Right atrium auricular region (tissue), 2 donors: ENCODE measurements at regions not wholly inside any gene's neighbourhood (a gene's known extent, or its start where the extent isn't known, plus 50 kb on each side); places are given as distances from the start of the nearest gene placed in this dataset.
"Not testable (repeated sequence)": the region's sequence is repeated elsewhere in the genome, so short reads cannot be mapped to it uniquely, and the experiment has no call there.

Experiments
- DNase-seq: peaks from one replicate; pipeline ENCODE4 v3.0.0-alpha.2; 2019; ENCODE audit warnings: low spot score
- H3K27ac ChIP-seq, 2 donors: fragments of 200-600 bp; sonication (generic); 1 replicate in 1 of 2; 2 replicates in 1 of 2; pipeline ENCODE4 v1.5.1; 2016 to 2019
- H3K27me3 ChIP-seq, 2 donors: fragments of 200-600 bp; sonication (generic); one replicate each; pipeline versions ENCODE4 v1.5.1 to v1.6.0; 2017 to 2019
- H3K36me3 ChIP-seq: fragments of 200-600 bp; sonication (generic); one replicate; pipeline ENCODE4 v1.5.1; 2016
- H3K4me1 ChIP-seq, 2 donors: fragments of 200-600 bp; sonication (generic); one replicate each; pipeline versions ENCODE4 v1.5.1 to v1.6.0; 2017 to 2019
- H3K4me3 ChIP-seq, 2 donors: fragments of 200-600 bp; sonication (generic); 1 replicate in 1 of 2; 2 replicates in 1 of 2; pipeline ENCODE4 v1.5.1; 2017 to 2019; ENCODE audit warnings: mild to moderate bottlenecking in 1 of 2, moderate library complexity in 1 of 2
- H3K9me3 ChIP-seq, 2 donors: fragments of 200-600 bp; sonication (generic); one replicate each; pipeline ENCODE4 v1.5.1; 2019
- TF ChIP-seq, protein P1 (sequence below), 2 donors: fragments of 200-600 bp; sonication (generic); IDR thresholded peaks; one replicate each; pipeline ENCODE4 v1.5.1; 2019; ENCODE audit warnings: antibody characterized with exemption in 2 of 2

DNA sequence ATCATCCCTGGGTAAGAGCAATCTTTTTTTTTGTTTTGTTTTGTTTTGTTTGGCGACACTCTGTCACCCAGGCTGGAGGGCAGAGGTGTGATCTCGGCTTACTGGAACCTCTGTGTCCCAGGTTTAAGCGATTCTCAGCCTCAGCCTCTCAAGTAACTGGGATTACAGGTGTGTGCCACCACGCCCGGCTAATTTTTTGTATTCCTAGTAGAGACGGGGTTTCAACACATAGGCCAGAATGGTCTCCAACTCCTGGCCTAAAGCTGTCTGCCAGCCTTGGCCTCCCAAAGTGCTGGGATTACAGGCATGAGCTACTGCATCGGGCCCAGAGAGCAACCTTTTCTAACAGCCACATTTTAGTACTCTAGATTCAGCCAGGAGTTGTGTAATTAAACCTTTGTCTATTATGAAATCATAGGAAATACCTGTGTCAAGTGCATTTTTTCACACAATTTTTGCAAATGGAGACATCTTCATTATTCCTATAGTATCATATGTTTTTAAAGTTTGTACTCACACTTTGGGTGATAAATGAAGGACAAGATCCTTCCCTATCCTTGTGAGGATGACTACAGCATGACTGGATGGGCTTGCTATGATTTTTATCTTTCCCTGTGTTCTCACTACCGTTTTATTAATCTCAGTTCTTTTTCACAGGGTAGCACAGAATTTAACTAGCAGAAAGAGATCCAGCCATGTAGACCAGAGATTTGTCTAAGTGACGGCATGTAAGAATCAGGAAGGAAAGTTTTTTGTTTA is 82.6 kb downstream of the OR2B2 start:
- Histone ChIP-seq H3K4me1 (peaks cover 0 to 4% of the 10 kb centered on the region in 2 donors), H3K4me3 (no peak overlapping the region), H3K9me3 (no peaks in the 10 kb centered on the region), H3K27ac (peak overlapping the region in 1 of 2 donors; percentile 73), H3K36me3 (no peaks in the 10 kb centered on the region), H3K27me3 (no peaks in the 10 kb centered on the region)
- no peak for DNase-seq
- TF ChIP-seq, protein P1, sequence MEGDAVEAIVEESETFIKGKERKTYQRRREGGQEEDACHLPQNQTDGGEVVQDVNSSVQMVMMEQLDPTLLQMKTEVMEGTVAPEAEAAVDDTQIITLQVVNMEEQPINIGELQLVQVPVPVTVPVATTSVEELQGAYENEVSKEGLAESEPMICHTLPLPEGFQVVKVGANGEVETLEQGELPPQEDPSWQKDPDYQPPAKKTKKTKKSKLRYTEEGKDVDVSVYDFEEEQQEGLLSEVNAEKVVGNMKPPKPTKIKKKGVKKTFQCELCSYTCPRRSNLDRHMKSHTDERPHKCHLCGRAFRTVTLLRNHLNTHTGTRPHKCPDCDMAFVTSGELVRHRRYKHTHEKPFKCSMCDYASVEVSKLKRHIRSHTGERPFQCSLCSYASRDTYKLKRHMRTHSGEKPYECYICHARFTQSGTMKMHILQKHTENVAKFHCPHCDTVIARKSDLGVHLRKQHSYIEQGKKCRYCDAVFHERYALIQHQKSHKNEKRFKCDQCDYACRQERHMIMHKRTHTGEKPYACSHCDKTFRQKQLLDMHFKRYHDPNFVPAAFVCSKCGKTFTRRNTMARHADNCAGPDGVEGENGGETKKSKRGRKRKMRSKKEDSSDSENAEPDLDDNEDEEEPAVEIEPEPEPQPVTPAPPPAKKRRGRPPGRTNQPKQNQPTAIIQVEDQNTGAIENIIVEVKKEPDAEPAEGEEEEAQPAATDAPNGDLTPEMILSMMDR (IDR thresholded peaks at IDR 0.05): no peak

DNA sequence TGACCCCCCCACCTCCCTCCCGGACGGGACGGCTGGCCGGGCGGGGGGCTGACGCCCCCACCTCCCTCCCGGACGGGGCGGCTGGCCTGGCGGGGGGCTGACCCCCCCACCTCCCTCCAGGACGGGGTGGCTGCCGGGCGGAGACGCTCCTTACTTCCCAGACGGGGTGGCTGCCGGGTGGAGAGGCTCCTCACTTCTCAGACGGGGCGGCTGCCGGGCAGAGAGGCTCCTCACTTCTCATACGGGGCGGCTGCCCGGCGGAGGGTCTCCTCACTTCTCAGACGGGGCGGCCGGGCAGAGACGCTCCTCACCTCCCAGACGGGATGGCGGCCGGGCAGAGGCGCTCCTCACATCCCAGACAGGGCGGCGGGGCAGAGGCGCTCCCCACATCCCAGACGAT is 84.7 kb downstream of the OR2B2 start:
- H3K4me1 ChIP-seq, DNase-seq, H3K27me3 ChIP-seq, H3K9me3 ChIP-seq, H3K36me3 ChIP-seq, H3K27ac ChIP-seq, H3K4me3 ChIP-seq: not testable (repeated sequence)

DNA sequence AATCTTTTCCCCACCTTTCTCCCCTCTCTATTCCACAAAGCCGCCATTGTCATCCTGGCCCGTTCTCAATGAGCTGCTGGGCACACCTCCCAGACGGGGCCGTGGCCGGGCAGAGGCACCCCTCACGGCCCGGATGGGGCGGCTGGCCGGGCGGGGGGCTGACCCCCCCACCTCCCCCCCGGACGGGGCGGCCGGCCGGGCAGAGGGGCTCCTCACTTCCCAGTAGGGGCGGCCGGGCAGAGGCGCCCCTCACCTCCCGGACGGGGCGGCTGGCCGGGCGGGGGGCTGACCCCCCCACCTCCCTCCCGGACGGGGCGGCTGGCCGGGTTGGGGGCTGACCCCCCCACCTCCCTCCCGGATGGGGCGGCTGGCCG is 85.6 kb downstream of the OR2B2 start:
- H3K27ac ChIP-seq, H3K4me3 ChIP-seq, H3K9me3 ChIP-seq, DNase-seq, H3K27me3 ChIP-seq, H3K4me1 ChIP-seq, H3K36me3 ChIP-seq: not testable (repeated sequence)

DNA sequence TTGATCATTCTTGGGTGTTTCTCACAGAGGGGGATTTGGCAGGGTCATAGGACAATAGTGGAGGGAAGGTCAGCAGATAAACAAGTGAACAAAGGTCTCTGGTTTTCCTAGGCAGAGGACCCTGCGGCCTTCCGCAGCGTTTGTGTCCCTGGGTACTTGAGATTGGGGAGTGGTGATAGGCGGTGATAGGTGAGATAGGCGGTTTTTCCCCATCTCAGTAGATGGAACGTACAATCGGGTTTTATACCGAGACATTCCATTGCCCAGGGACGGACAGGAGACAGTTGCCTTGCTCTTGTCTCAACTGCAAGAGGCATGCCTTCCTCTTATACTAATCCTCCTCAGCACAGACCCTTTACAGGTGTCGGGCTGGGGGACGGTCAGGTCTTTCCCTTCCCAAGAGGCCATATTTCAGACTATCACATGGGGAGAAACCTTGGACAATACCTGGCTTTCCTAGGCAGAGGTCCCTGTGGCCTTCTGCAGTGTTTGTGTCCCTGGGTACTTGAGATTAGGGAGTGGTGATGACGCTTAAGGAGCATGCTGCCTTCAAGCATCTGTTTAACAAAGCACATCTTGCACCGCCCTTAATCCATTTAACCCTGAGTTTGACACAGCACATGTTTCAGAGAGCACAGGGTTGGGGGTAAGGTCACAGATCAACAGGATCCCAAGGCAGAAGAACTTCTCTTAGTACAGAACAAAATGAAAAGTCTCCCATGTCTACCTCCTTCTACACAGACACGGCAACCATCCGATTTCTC is 86.2 kb downstream of the OR2B2 start:
- H3K9me3 ChIP-seq, H3K27me3 ChIP-seq, H3K27ac ChIP-seq, H3K4me1 ChIP-seq, H3K4me3 ChIP-seq, DNase-seq, H3K36me3 ChIP-seq: not testable (repeated sequence)

DNA sequence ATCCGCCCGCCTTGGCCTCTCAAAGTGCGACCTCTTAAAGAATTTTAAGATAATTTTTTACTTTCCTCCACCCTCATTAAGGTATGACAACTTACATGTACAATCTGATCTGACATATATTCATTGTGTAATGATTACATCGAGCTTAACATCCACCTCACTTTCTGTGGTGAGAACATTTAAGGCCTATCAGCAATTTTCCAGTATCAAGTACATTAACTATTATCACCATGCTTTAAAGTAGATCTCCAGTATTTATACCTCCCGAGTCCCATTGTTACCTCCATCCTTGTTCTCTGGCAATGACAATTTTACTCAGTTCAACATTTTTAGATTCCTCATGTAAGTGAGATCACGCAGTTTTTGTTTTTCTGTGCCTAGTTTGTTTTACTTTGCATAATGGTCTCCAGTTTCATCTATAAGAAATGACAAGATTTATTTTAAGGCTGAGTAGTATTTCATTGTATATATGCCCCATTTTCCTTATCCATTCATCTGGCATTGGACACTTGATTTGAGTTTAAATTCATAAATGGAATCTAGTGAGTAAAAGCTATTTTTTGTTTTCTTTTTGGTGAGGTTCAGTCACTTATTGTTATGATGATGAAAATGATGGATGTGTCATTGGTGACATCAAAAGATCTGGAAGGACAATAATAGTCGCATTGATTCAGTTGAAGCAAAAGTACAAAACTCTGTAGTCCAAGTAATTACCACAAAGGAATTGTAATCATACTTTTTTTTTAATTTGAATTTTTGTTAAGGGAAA is 87.0 kb downstream of the OR2B2 start:
- DNase-seq: no peak
- TF ChIP-seq, protein P1 (IDR thresholded peaks at IDR 0.05): no peak
- peaks cover 0 to 8% of the 10 kb centered on the region in 2 donors for H3K27me3 ChIP-seq
- no peaks in the 10 kb centered on the region for H3K9me3 ChIP-seq
- H3K36me3 ChIP-seq: no peaks in the 10 kb centered on the region
- peak overlapping the region; percentile 41 to 55 for H3K4me3 ChIP-seq
- no peaks in the 10 kb centered on the region for H3K4me1 ChIP-seq
- peak overlapping the region; percentile 64 to 79 for H3K27ac ChIP-seq

DNA sequence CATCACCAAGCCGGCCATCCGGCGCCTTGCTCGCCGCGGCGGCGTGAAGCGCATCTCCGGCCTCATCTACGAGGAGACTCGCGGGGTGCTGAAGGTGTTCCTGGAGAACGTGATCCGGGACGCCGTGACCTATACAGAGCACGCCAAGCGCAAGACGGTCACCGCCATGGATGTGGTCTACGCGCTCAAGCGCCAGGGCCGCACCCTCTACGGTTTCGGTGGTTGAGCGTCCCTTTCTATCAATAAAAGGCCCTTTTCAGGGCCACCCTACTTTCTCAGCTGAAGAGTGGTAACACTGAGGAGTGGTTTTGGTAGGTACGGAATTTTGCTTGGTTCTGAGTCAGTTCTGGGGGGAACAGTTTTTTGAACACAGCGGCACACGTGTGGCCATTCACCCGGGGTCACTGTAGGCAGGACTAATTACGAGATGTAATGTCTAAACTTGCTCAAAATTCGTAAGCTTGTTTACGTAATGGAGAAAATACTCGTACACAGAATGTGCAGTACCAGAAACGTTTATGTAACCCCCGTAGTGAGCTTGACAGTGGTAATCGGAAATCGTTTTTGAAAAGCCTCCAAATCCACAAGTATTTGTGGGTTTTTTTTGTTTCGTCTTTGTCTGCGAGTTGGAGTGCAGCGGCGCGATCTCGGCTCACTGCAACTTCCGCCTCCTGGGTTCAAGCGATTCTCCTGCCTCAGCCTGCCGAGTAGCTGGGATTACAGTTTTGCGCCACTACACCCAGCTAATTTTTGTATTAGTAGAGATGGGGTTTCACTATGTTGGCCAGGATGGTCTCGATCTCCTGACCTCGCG is 87.8 kb downstream of the OR2B2 start:
- not testable (repeated sequence) for H3K9me3 ChIP-seq, H3K36me3 ChIP-seq, H3K27me3 ChIP-seq, DNase-seq, H3K4me1 ChIP-seq
- Histone ChIP-seq H3K27ac (peak overlapping the region; percentile 64 to 79), H3K4me3 (peak overlapping the region; percentile 41 to 55)

DNA sequence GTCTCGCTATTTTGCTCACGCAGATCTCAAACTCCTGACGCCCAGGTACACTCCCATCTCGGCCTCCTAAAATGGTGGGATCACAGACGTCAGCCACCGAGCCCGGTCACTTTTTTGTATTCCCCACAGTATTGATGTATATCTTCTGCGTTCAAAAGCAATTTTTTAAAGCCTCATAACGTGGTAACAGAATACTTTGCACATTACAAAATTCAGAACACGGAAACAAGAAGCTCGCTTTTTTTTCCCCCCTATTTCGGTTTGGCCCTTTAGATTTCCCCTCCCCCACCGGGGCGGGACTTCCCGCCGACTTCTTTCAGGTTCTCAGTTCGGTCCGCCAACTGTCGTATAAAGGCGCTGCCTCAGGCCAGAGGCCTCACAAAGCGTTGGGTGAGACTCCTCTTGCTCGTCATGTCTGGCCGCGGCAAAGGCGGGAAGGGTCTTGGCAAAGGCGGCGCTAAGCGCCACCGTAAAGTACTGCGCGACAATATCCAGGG is 88.4 kb downstream of the OR2B2 start:
- peak overlapping the region; percentile 27 to 55 for H3K4me3 ChIP-seq
- peak overlapping the region; percentile 38 to 74 for H3K27ac ChIP-seq
- H3K4me1 ChIP-seq, DNase-seq, H3K9me3 ChIP-seq, H3K36me3 ChIP-seq, H3K27me3 ChIP-seq: not testable (repeated sequence)
